ENCODE measurements at regions not wholly inside any gene's neighbourhood (a gene's known extent, or its start where the extent isn't known, plus 50 kb on each side); places are given as distances from the start of the nearest gene placed in this dataset.

GRCh38 chr18:78758496-78758895 lies 221.1 kb upstream of the SALL3 start (continued):
- no peak for TF ChIP-seq RNF219 (CRISPR knock-in tag; IDR thresholded peaks at IDR 0.05)
- TF ChIP-seq ZNF878 (CRISPR knock-in tag; IDR thresholded peaks at IDR 0.05), result no peak
- TF ChIP-seq, protein P1, sequence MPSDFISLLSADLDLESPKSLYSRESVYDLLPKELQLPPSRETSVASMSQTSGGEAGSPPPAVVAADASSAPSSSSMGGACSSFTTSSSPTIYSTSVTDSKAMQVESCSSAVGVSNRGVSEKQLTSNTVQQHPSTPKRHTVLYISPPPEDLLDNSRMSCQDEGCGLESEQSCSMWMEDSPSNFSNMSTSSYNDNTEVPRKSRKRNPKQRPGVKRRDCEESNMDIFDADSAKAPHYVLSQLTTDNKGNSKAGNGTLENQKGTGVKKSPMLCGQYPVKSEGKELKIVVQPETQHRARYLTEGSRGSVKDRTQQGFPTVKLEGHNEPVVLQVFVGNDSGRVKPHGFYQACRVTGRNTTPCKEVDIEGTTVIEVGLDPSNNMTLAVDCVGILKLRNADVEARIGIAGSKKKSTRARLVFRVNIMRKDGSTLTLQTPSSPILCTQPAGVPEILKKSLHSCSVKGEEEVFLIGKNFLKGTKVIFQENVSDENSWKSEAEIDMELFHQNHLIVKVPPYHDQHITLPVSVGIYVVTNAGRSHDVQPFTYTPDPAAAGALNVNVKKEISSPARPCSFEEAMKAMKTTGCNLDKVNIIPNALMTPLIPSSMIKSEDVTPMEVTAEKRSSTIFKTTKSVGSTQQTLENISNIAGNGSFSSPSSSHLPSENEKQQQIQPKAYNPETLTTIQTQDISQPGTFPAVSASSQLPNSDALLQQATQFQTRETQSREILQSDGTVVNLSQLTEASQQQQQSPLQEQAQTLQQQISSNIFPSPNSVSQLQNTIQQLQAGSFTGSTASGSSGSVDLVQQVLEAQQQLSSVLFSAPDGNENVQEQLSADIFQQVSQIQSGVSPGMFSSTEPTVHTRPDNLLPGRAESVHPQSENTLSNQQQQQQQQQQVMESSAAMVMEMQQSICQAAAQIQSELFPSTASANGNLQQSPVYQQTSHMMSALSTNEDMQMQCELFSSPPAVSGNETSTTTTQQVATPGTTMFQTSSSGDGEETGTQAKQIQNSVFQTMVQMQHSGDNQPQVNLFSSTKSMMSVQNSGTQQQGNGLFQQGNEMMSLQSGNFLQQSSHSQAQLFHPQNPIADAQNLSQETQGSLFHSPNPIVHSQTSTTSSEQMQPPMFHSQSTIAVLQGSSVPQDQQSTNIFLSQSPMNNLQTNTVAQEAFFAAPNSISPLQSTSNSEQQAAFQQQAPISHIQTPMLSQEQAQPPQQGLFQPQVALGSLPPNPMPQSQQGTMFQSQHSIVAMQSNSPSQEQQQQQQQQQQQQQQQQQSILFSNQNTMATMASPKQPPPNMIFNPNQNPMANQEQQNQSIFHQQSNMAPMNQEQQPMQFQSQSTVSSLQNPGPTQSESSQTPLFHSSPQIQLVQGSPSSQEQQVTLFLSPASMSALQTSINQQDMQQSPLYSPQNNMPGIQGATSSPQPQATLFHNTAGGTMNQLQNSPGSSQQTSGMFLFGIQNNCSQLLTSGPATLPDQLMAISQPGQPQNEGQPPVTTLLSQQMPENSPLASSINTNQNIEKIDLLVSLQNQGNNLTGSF (CRISPR knock-in tag; IDR thresholded peaks at IDR 0.05), result no peak
- TF ChIP-seq POLR2G (IDR thresholded peaks at IDR 0.05; ENCODE audit: low read depth, low read length), result no peak
- no peak for TF ChIP-seq ISL2 (CRISPR knock-in tag; IDR thresholded peaks at IDR 0.05)
- TF ChIP-seq MXD1 (CRISPR knock-in tag; IDR thresholded peaks at IDR 0.05), result no peak
- no peak for TF ChIP-seq MXD4 (CRISPR knock-in tag; IDR thresholded peaks at IDR 0.05)
- no peak for TF ChIP-seq ARNTL (CRISPR knock-in tag; IDR thresholded peaks at IDR 0.05)
- TF ChIP-seq ZBTB44 (CRISPR knock-in tag; IDR thresholded peaks at IDR 0.05), result no peak
- no peak for TF ChIP-seq GRHL1 (CRISPR knock-in tag; conservative IDR thresholded peaks at IDR 0.05)

Measured in HepG2 (cell line).